GM19324 (cell line): ENCODE measurements at regions not wholly inside any gene's neighbourhood (a gene's known extent, or its start where the extent isn't known, plus 50 kb on each side); places are given as distances from the start of the nearest gene placed in this dataset.
"Not testable (repeated sequence)": the region's sequence is repeated elsewhere in the genome, so short reads cannot be mapped to it uniquely, and the experiment has no call there.

Source experiments
- ATAC-seq: cut with Tn5 transposase; IDR thresholded peaks from one replicate; pipeline ENCODE4 v1.9.1; 2021; ENCODE audit warnings: mild to moderate bottlenecking, moderate library complexity; ENCODE audit not compliant: unreplicated experiment, low FRiP score

DNA sequence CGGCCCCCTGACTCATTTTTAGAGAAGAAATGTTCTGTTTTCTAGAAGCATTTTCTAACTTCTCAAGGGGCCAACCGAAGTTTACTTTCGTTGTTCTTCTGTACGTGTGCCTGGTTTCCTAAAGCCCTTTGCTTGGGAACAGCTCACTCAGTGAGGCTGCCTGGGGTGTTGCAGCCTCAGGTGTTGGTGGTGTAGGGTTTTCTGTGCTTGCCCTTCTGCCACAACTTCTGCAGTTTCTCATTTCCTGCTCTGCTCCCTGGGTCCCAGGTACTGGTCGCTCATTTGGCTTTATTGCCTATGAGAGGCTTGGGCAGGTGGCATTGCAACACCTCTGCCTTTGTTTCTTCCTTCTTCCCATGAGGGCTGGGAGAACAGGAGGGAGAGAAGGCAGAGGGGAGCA, 278.3 kb downstream of the SOX4 start:
- no peak for ATAC-seq

DNA sequence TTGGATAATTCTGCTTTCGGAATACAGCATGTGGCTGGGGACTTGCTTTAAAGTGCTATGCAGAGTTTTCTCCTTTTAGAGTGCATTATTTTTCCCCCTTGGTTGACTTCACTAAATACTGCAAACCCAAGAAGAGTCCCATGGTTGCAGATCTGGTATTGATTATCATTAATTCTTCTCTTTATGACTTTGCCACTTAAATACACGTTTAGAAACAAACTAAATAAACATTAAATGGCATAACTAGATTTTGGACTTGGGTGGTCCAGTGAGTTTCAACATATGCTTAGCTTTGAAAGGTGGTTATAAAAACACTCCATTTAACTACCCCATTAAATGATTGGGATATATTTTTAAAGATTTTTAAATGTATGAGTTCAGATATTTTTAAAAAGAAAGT, 279.2 kb downstream of the SOX4 start:
- ATAC-seq = no peak

- no peak for ATAC-seq
These were observed 280.0 kb downstream of the SOX4 start for GRCh38 chr6:21873562-21873961.

- no peak for ATAC-seq
These were observed 280.8 kb downstream of the SOX4 start for GRCh38 chr6:21874372-21874771.

DNA sequence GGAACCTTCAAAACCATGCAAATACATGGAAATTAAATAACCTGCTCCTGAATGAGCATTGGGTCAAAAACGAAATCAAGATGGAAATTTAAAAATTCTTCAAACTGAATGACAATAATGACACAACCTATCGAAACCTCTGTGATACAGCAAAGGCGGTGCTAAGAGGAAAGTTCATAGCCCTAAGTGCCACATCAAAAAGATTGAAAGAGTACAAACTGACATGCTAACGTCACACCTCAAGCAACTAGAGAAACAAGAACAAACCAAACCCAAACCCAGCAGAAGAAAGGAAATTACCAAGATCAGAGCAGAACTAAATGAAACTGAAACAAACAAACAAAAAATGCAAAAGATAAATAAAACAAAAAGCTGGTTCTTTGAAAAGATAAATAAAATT, 283.5 kb downstream of the SOX4 start:
- ATAC-seq = not testable (repeated sequence)

GRCh38 chr6:21880249-21880648, 286.7 kb downstream of the SOX4 start:
- ATAC-seq = not testable (repeated sequence)

GRCh38 chr6:21881969-21882465, 288.5 kb downstream of the SOX4 start:
- no peak for ATAC-seq

- no peak for ATAC-seq
These were observed 290.2 kb downstream of the SOX4 start for GRCh38 chr6:21883595-21884328.

- ATAC-seq = no peak
These were observed 291.6 kb downstream of the SOX4 start for GRCh38 chr6:21885111-21885510.

DNA sequence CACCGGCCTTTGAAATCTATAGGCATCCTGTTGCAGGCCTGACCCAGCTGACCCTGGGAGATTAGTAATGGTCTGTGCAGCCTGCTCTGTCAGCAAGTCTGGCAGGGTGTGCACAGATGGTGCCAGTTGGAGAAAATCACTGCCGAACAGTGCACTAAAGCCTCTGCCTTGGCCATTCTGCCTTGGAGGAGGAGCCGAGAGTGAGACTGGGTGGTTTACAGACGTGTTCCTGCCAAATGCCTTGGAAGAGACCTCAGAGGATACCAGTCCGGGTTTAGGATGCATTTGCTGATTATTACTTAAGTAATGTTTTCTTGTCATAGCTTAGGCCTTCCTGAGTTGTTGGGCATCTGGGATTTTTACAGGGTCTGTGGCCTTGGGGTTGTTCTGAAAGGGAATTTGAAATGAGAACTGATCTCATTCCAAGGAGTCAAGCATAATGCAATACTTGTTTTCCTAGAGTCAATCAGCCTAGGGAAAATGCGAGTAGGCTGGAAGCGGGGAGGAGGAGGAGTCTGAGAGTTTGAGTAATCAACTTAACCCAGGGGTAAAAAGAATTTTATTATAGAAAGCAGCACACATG, 292.1 kb downstream of the SOX4 start:
- ATAC-seq = no peak

GRCh38 chr6:21886542-21887151, 293.1 kb downstream of the SOX4 start:
- no peak for ATAC-seq

- no peak for ATAC-seq
These were observed 294.0 kb downstream of the SOX4 start for GRCh38 chr6:21887231-21888185.

DNA sequence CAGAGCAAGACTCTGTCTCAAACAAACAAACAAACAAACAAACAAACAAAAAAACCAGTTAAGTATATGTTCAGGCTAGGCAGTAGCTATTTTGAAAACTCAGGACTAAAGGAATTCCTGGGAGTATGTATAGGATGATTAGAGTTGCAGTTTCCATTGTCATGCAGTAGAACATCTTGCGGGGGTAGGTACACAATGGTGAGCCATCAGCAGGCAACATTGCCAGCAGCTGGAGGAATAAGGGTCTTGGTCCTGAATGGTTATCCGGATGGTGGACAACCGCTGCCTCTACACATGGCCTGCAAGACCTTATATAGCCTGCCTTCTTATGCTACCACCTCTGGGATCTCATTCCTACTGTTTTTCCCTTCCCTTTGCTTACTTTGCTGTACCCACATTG, 297.5 kb downstream of the SOX4 start:
- ATAC-seq = no peak

DNA sequence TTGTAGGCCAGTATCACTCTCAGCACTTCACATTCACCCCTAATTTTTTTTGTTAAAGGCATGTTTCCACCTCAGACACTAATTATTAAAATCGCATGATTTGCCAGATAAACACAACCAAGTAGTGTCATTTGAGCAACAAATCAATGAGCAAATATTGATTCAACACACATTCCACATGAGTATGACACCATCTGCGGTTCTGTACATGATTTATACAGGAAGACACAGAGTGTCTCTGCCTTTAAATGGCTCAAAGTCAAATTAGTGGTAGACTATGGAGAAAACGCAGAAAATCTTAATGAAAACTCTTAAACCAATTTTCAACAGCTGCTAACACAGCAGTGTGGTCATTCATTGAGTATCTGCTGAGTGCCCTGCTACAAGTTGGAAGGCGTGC, 300.2 kb downstream of the SOX4 start:
- ATAC-seq = no peak

DNA sequence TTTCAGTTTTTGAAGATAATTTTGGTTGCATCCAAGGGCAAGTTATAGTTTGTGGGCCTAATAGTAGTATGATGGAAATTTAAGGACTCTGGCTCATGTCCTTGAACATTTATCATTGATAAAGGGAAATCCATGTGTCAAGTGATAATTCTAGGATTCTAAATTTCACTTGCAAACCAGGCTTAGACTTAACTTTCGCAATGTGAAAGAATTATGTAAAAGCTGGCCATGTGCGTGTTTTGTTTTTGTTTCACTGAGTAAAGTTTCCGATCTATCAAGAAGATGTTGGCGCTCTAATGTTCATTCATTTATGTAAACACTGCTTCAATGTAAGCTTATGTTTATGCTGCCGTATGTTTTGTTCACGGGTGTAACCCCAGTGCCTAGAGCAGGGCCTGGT, 302.0 kb downstream of the SOX4 start:
- no peak for ATAC-seq

DNA sequence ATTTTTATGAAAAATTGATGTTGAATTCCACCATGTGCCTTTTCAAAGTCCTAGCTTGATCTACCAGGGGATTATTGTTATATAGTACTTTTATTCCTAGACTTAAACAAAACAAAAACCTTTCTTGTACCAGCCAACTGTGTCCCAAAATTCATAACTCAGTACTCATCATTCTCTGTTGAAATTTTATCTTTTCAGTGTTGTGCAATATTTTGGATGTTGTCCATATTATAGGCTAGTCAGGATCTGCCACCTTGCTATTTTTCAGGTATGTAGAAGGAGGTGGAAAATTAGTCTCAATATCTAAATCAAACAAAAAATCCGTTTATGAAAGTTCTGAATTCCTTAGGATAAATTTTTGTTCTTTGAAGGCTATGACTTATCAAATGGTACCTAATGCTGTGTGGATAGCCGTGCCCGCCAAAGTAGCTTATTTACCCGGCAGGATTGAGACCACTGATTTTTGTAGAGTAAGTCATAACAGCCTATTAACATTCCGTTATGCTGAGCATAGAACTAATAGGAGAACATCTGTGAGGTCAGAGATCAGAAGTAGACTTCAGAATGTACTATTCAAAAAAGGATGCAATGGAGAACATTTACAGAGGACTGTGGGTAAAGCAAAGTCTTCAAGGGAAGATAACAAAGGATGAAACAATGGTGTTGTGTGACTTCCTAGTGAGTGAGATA, 304.7 kb downstream of the SOX4 start:
- no peak for ATAC-seq

- ATAC-seq = no peak
These were observed 306.2 kb downstream of the SOX4 start for GRCh38 chr6:21899708-21900107.

DNA sequence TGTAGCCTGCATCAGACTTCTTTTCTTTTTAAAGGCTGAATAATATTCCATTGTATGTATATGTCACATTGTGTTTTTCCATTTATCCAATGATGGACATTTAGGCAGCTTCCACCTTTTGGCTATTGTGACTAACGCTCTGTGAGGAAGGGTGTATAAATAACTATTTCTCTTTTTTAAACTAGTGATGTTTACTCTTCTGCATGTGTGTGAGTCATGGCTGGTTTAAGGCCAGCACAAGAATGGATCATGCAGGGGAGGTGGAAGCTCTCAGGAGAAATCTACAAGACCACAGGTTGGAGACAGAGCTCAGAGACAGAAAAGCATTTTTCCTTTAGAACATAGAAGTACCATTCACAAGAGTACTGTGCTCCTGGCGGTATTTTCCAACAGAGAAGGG, 307.2 kb downstream of the SOX4 start:
- no peak for ATAC-seq

GRCh38 chr6:21902628-21903169, 309.1 kb downstream of the SOX4 start:
- ATAC-seq = no peak

DNA sequence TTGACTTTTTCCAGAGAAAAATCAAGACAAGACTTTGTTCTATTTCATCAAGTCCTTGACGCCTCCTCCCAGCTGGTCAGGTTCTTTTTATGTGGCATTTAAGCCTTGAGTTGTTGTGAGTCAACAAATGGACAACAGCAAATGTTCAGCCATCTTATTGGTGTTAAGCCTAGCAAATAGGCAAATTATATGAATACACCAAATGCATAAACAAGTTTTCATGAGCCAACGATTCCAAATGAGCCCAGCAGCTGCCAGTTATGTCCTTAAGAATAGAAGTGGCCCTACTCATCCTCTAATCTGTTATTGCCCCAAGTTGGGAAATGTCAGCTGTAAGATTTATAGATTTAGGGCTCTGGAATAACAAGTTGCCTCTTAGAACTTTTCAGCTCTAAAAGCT, 312.0 kb downstream of the SOX4 start:
- ATAC-seq = no peak
